ENCODE measurements at regions not wholly inside any gene's neighbourhood (a gene's known extent, or its start where the extent isn't known, plus 50 kb on each side); places are given as distances from the start of the nearest gene placed in this dataset.

DNA sequence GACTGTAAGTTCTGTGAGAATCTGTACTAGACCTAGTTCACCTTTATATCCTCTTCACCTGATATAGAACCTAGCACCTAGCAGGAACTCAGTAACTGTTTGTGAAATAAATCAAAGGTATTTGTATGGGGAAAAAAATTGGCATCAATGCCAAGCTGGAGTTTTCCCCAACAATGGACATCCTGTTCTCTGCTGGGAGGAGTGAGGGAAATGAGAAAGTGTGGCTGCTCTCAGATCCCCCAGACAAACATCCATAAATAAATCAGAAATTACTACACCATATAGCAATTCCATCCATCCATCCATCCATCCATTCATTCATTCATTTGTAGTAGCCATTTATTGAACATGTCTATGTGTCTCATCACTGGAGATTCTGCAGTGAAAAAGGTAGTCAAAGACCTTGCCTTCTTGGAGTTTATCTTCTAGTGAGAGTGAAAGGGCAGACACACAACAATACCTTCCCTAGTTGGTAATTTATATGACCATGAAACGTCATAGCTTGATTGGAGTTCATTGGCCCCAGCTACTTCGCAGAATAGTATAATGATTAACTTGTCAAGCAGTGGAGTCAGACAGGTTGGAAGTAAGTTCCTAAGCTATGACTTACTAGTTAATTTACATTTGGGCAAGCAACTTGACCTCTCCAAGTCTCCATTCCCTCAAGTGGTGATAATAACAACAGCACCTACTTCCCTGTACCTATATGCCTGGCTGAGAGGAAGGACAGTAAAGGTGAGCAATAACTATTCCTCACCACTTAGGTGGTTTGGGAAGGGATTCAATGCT, 98.7 kb upstream of the KIT start:
- TF ChIP-seq SPI1 (IDR thresholded peaks at IDR 0.05; ENCODE audit: borderline replicate concordance, low read depth) = no peak
- TF ChIP-seq POLR2AphosphoS5 (IDR thresholded peaks at IDR 0.05; ENCODE audit: low read depth) = no peak
- TF ChIP-seq, protein P1, sequence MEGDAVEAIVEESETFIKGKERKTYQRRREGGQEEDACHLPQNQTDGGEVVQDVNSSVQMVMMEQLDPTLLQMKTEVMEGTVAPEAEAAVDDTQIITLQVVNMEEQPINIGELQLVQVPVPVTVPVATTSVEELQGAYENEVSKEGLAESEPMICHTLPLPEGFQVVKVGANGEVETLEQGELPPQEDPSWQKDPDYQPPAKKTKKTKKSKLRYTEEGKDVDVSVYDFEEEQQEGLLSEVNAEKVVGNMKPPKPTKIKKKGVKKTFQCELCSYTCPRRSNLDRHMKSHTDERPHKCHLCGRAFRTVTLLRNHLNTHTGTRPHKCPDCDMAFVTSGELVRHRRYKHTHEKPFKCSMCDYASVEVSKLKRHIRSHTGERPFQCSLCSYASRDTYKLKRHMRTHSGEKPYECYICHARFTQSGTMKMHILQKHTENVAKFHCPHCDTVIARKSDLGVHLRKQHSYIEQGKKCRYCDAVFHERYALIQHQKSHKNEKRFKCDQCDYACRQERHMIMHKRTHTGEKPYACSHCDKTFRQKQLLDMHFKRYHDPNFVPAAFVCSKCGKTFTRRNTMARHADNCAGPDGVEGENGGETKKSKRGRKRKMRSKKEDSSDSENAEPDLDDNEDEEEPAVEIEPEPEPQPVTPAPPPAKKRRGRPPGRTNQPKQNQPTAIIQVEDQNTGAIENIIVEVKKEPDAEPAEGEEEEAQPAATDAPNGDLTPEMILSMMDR (IDR thresholded peaks at IDR 0.05; ENCODE audit: insufficient read depth, low read length) = no peak
- no peak for TF ChIP-seq GABPA (IDR thresholded peaks at IDR 0.05; ENCODE audit: low read depth)
- TF ChIP-seq, protein P2, sequence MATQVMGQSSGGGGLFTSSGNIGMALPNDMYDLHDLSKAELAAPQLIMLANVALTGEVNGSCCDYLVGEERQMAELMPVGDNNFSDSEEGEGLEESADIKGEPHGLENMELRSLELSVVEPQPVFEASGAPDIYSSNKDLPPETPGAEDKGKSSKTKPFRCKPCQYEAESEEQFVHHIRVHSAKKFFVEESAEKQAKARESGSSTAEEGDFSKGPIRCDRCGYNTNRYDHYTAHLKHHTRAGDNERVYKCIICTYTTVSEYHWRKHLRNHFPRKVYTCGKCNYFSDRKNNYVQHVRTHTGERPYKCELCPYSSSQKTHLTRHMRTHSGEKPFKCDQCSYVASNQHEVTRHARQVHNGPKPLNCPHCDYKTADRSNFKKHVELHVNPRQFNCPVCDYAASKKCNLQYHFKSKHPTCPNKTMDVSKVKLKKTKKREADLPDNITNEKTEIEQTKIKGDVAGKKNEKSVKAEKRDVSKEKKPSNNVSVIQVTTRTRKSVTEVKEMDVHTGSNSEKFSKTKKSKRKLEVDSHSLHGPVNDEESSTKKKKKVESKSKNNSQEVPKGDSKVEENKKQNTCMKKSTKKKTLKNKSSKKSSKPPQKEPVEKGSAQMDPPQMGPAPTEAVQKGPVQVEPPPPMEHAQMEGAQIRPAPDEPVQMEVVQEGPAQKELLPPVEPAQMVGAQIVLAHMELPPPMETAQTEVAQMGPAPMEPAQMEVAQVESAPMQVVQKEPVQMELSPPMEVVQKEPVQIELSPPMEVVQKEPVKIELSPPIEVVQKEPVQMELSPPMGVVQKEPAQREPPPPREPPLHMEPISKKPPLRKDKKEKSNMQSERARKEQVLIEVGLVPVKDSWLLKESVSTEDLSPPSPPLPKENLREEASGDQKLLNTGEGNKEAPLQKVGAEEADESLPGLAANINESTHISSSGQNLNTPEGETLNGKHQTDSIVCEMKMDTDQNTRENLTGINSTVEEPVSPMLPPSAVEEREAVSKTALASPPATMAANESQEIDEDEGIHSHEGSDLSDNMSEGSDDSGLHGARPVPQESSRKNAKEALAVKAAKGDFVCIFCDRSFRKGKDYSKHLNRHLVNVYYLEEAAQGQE (IDR thresholded peaks at IDR 0.05; ENCODE audit: insufficient replicate concordance, low read depth) = no peak
- no peak for DNase-seq (ENCODE audit: low read depth in 1 of 2, low spot score in 1 of 2)
- no peaks in the 10 kb centered on the region for H3K27me3 ChIP-seq (ENCODE audit: insufficient read depth, poor library complexity, severe bottlenecking)

DNA sequence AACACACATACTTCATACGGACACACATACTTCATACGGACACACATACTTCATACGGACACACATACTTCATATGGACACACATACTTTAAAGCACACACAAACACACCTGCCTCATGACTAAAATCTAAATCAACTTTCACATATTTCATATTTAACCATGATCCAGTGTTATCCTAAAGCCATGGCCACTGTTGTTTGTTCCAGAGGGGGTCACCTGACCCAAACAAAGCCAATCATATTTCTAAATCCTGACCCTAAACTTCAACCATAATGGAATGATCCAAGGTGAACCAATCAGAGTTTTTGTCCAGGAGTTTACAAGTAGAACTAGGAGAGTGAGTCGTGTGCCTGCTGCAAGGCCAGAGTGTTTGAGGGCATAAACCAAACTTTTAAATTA, 97.2 kb upstream of the KIT start:
- no peak for DNase-seq (ENCODE audit: low read depth in 1 of 2, low spot score in 1 of 2)
- Histone ChIP-seq H3K27me3 (ENCODE audit: insufficient read depth, poor library complexity, severe bottlenecking) (no peaks in the 10 kb centered on the region), H3K4me3 (replicated peaks; ENCODE audit: insufficient read depth, low read length) (no peak overlapping the region), H3K27ac (replicated peaks) (no peak overlapping the region)
- TF ChIP-seq POLR2AphosphoS5 (IDR thresholded peaks at IDR 0.05; ENCODE audit: low read depth) = no peak
- no peak for TF ChIP-seq SPI1 (IDR thresholded peaks at IDR 0.05; ENCODE audit: borderline replicate concordance, low read depth)
- TF ChIP-seq GABPA (IDR thresholded peaks at IDR 0.05; ENCODE audit: low read depth) = no peak
- TF ChIP-seq, protein P1 (IDR thresholded peaks at IDR 0.05; ENCODE audit: insufficient read depth, low read length) = no peak
- TF ChIP-seq, protein P2 (IDR thresholded peaks at IDR 0.05; ENCODE audit: insufficient replicate concordance, low read depth) = no peak

More for the DNA sequence above, 98.7 kb upstream of the KIT start:
- H3K27ac ChIP-seq (replicated peaks) = no peak overlapping the region
- no peak overlapping the region for H3K4me3 ChIP-seq (replicated peaks; ENCODE audit: insufficient read depth, low read length)

DNA sequence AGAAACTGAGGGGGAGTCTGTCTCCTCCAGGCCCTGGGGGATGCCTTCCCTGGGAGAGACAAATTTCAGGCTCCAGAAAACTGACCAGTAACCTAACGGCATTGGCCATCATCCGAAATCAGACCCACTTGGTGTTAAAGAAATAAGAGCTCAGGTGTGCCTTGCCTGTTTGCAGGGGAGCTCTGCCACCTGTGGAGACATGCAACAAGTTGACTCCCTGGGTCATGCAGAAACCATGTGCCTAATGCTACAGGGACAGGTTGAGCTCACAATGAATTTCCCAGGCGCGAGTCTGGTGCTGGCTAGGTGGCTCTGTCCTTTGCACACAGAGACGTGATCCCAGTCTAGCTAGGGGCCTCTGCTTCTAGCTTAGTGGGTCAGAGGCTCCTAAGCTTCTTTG, 95.8 kb upstream of the KIT start:
- DNase-seq (ENCODE audit: low read depth in 1 of 2, low spot score in 1 of 2) = no peak
- no peak overlapping the region for H3K27ac ChIP-seq (replicated peaks)
- no peaks in the 10 kb centered on the region for H3K27me3 ChIP-seq (ENCODE audit: insufficient read depth, poor library complexity, severe bottlenecking)
- TF ChIP-seq SPI1 (IDR thresholded peaks at IDR 0.05; ENCODE audit: borderline replicate concordance, low read depth) = no peak
- TF ChIP-seq POLR2AphosphoS5 (IDR thresholded peaks at IDR 0.05; ENCODE audit: low read depth) = no peak
- TF ChIP-seq GABPA (IDR thresholded peaks at IDR 0.05; ENCODE audit: low read depth) = no peak
- TF ChIP-seq, protein P1 (IDR thresholded peaks at IDR 0.05; ENCODE audit: insufficient read depth, low read length) = no peak
- TF ChIP-seq, protein P2 (IDR thresholded peaks at IDR 0.05; ENCODE audit: insufficient replicate concordance, low read depth) = no peak
- no peak overlapping the region for H3K4me3 ChIP-seq (replicated peaks; ENCODE audit: insufficient read depth, low read length)

Measured in HL-60 (cell line).